Panc1 (cell line): ENCODE measurements at regions not wholly inside any gene's neighbourhood (a gene's known extent, or its start where the extent isn't known, plus 50 kb on each side); places are given as distances from the start of the nearest gene placed in this dataset.

Experiments
- ATAC-seq: fragments of 200-7000 bp; cut with Tn5 transposase; 2 replicates; pipeline ENCODE4 v1.9.1; 2020; ENCODE audit warnings: mild to moderate bottlenecking, moderate library complexity
- BruUV-seq: library from RNA; stranded (reverse); fragments of 400-500 nt; replicated peaks from 2 replicates; lab custom pipeline; 2021; lab: Mats Ljungman, UMichigan
- CTCF ChIA-PET: fragments of 300-600 bp; sonication (Branson Sonifier 250); formaldehyde crosslinking; loops from one replicate; lab custom pipeline; 2022; ENCODE audit warnings: antibody characterized with exemption; lab: Charles Lee
- POLR2A ChIA-PET: fragments of 300-600 bp; sonication (Branson Sonifier 250); formaldehyde crosslinking; loops from one replicate; lab custom pipeline; 2022; ENCODE audit warnings: antibody characterized with exemption; lab: Charles Lee
- DNase-seq: peaks from one replicate; pipeline ENCODE4 v3.0.0-alpha.2; 2010; ENCODE audit warnings: low read depth, low spot score
- H3K27ac ChIP-seq: 2 replicates; pipeline ENCODE4 v1.5.1; 2011; ENCODE audit warnings: mild to moderate bottlenecking, low read length, inconsistent platforms
- H3K27me3 ChIP-seq: fragments of 200-500 bp; sonication (Bioruptor generic); 2 replicates; pipeline ENCODE4 v1.6.0; 2014; ENCODE audit warnings: low read length, inconsistent platforms; ENCODE audit not compliant: control insufficient read depth, insufficient read depth
- H3K36me3 ChIP-seq: fragments of 200-500 bp; sonication (Bioruptor generic); 2 replicates; pipeline ENCODE4 v1.5.1; 2014; ENCODE audit warnings: inconsistent platforms, mild to moderate bottlenecking, low read length, moderate library complexity; ENCODE audit not compliant: control insufficient read depth, insufficient read depth
- H3K4me1 ChIP-seq: 2 replicates; pipeline ENCODE4 v1.5.1; 2011; ENCODE audit warnings: inconsistent platforms, mild to moderate bottlenecking, low read length, moderate library complexity; ENCODE audit not compliant: control insufficient read depth, insufficient read depth
- H3K4me3 ChIP-seq, 2 experiments: 2 replicates each; pipeline ENCODE4 v1.5.1; 2011 to 2012; ENCODE audit warnings: low read depth in 2 of 2, low read length in 2 of 2, mild to moderate bottlenecking in 2 of 2, inconsistent platforms in 1 of 2, moderate library complexity in 1 of 2
- H3K9me3 ChIP-seq: fragments of 200-500 bp; sonication (Bioruptor generic); 2 replicates; pipeline ENCODE4 v1.5.1; 2014; ENCODE audit warnings: low read depth, mild to moderate bottlenecking, inconsistent platforms, low read length, moderate library complexity; ENCODE audit not compliant: control insufficient read depth, insufficient read depth
- POLR2AphosphoS5 ChIP-seq: IDR thresholded peaks from 2 replicates; pipeline ENCODE4 v1.6.1; 2012; ENCODE audit warnings: mild to moderate bottlenecking, low read depth, low read length, moderate library complexity
- SIN3A ChIP-seq: IDR thresholded peaks from 2 replicates; pipeline ENCODE4 v1.6.1; 2012; ENCODE audit warnings: low read depth, mild to moderate bottlenecking, low read length, moderate library complexity, borderline replicate concordance; ENCODE audit not compliant: insufficient read depth
- TCF7L2 ChIP-seq: IDR thresholded peaks from 2 replicates; pipeline ENCODE4 v1.6.1; 2011; ENCODE audit warnings: mild to moderate bottlenecking, low read depth, low read length, inconsistent platforms
- in situ Hi-C: cut with HindIII; loops from 2 replicates; pipeline ENCODE4 v1.10.0; 2016; ENCODE audit warnings: low sequenced_read_pairs, low pct_unique_long_range_greater_than_20kb
- intact Hi-C: fragments of 100-400 bp; cut with micrococcal nuclease; formaldehyde crosslinking; loops from one replicate; pipeline ENCODE4 v1.10.0; 2022; ENCODE audit not compliant: unreplicated experiment
- TF ChIP-seq, protein P1 (sequence below), 2 experiments: IDR thresholded peaks; 2 replicates each; pipeline ENCODE4 v1.6.1; 2011 to 2012; ENCODE audit warnings: low read depth in 2 of 2, control low read depth in 1 of 2, low read length in 1 of 2, mild to moderate bottlenecking in 1 of 2, moderate library complexity in 1 of 2; ENCODE audit not compliant: insufficient read depth in 1 of 2
- TF ChIP-seq, protein P2 (sequence below): fragments of 450-650 bp; IDR thresholded peaks from 2 replicates; pipeline ENCODE4 v1.5.1; 2017; ENCODE audit warnings: mild to moderate bottlenecking

DNA sequence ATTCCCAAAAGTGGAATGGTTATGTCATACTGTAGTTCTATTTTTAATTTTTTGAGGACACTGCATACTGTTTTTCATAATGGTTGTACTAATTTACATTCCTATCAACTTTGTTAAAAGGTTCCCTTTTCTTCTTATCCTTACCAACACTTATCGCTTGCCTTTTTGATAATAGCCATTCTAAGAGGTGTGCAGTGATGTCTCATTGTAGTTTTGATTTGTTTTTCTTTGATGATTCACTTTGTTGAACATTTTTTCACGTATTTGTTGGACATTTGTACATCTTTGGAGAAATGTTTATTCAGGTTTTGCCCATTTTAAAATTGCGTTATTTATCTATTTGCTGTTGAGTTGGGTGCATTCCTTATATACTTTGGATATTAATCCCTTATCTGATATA is 188.8 kb upstream of the SPRY2 start:
- H3K27me3 ChIP-seq: no peaks in the 10 kb centered on the region
- no peak for ATAC-seq
- H3K4me3 ChIP-seq: no peak overlapping the region
- no peaks in the 10 kb centered on the region for H3K4me1 ChIP-seq
- H3K27ac ChIP-seq: no peak overlapping the region
- in situ Hi-C loops (no loop called here), intact Hi-C loops (no loop called here)
- TF ChIP-seq POLR2AphosphoS5: no peak
- TF ChIP-seq SIN3A: no peak
- TF ChIP-seq, protein P1, sequence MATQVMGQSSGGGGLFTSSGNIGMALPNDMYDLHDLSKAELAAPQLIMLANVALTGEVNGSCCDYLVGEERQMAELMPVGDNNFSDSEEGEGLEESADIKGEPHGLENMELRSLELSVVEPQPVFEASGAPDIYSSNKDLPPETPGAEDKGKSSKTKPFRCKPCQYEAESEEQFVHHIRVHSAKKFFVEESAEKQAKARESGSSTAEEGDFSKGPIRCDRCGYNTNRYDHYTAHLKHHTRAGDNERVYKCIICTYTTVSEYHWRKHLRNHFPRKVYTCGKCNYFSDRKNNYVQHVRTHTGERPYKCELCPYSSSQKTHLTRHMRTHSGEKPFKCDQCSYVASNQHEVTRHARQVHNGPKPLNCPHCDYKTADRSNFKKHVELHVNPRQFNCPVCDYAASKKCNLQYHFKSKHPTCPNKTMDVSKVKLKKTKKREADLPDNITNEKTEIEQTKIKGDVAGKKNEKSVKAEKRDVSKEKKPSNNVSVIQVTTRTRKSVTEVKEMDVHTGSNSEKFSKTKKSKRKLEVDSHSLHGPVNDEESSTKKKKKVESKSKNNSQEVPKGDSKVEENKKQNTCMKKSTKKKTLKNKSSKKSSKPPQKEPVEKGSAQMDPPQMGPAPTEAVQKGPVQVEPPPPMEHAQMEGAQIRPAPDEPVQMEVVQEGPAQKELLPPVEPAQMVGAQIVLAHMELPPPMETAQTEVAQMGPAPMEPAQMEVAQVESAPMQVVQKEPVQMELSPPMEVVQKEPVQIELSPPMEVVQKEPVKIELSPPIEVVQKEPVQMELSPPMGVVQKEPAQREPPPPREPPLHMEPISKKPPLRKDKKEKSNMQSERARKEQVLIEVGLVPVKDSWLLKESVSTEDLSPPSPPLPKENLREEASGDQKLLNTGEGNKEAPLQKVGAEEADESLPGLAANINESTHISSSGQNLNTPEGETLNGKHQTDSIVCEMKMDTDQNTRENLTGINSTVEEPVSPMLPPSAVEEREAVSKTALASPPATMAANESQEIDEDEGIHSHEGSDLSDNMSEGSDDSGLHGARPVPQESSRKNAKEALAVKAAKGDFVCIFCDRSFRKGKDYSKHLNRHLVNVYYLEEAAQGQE (IDR thresholded peaks at IDR 0.05; ENCODE audit: insufficient read depth in 1 of 2, low read depth in 2 of 2, low read length in 1 of 2): no peak
- TF ChIP-seq, protein P2, sequence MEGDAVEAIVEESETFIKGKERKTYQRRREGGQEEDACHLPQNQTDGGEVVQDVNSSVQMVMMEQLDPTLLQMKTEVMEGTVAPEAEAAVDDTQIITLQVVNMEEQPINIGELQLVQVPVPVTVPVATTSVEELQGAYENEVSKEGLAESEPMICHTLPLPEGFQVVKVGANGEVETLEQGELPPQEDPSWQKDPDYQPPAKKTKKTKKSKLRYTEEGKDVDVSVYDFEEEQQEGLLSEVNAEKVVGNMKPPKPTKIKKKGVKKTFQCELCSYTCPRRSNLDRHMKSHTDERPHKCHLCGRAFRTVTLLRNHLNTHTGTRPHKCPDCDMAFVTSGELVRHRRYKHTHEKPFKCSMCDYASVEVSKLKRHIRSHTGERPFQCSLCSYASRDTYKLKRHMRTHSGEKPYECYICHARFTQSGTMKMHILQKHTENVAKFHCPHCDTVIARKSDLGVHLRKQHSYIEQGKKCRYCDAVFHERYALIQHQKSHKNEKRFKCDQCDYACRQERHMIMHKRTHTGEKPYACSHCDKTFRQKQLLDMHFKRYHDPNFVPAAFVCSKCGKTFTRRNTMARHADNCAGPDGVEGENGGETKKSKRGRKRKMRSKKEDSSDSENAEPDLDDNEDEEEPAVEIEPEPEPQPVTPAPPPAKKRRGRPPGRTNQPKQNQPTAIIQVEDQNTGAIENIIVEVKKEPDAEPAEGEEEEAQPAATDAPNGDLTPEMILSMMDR: no peak
- no peak for TF ChIP-seq TCF7L2
- POLR2A ChIA-PET: no interaction called here
- DNase-seq: no peak
- no TSS peak for BruUV-seq
- H3K9me3 ChIP-seq: no peaks in the 10 kb centered on the region; the same call in 1 of the 2 replicates
- CTCF ChIA-PET: no interaction called here
- no peaks in the 10 kb centered on the region for H3K36me3 ChIP-seq

DNA sequence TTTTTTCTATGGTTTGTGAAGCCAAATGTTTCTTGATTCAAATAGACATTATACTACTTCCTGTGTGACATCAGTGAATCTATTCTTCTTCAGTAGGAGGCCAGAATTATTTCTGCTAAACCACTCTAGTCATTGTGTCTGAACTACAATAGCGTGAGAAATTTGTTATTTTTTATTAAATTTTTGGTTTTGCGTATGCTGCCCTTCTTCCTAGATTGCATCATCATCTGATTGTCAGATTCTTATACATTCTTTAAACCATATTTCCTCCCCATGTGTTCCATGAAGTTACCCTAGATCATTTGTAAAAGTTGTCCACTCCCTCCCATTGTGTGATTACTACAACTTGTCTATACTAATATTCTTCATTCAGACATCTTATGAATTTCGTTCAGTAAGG is 187.8 kb upstream of the SPRY2 start:
- no peak for TF ChIP-seq POLR2AphosphoS5
- TF ChIP-seq, protein P1 (IDR thresholded peaks at IDR 0.05; ENCODE audit: insufficient read depth in 1 of 2, low read depth in 2 of 2, low read length in 1 of 2): no peak
- TF ChIP-seq TCF7L2: no peak
- no peak for TF ChIP-seq SIN3A
- TF ChIP-seq, protein P2: no peak
- no peaks in the 10 kb centered on the region for H3K4me1 ChIP-seq

More for the DNA sequence above, 187.8 kb upstream of the SPRY2 start:
- in situ Hi-C loops (no loop called here), intact Hi-C loops (no loop called here)
- CTCF ChIA-PET: no interaction called here
- ATAC-seq: no peak
- no TSS peak for BruUV-seq
- POLR2A ChIA-PET: no interaction called here
- H3K36me3 ChIP-seq: no peaks in the 10 kb centered on the region
- DNase-seq: no peak
- no peak overlapping the region for H3K27ac ChIP-seq
- H3K4me3 ChIP-seq: no peak overlapping the region
- H3K9me3 ChIP-seq: no peaks in the 10 kb centered on the region; the same call in 1 of the 2 replicates
- no peaks in the 10 kb centered on the region for H3K27me3 ChIP-seq
